GM15510 (cell line): ENCODE measurements at regions not wholly inside any gene's neighbourhood (a gene's known extent, or its start where the extent isn't known, plus 50 kb on each side); places are given as distances from the start of the nearest gene placed in this dataset.

Experiments
- POLR2A ChIP-seq: IDR thresholded peaks from 3 replicates; pipeline ENCODE4 v1.6.1; 2011; ENCODE audit warnings: borderline replicate concordance; ENCODE audit not compliant: insufficient read length; ENCODE audit errors: extremely low read depth

DNA sequence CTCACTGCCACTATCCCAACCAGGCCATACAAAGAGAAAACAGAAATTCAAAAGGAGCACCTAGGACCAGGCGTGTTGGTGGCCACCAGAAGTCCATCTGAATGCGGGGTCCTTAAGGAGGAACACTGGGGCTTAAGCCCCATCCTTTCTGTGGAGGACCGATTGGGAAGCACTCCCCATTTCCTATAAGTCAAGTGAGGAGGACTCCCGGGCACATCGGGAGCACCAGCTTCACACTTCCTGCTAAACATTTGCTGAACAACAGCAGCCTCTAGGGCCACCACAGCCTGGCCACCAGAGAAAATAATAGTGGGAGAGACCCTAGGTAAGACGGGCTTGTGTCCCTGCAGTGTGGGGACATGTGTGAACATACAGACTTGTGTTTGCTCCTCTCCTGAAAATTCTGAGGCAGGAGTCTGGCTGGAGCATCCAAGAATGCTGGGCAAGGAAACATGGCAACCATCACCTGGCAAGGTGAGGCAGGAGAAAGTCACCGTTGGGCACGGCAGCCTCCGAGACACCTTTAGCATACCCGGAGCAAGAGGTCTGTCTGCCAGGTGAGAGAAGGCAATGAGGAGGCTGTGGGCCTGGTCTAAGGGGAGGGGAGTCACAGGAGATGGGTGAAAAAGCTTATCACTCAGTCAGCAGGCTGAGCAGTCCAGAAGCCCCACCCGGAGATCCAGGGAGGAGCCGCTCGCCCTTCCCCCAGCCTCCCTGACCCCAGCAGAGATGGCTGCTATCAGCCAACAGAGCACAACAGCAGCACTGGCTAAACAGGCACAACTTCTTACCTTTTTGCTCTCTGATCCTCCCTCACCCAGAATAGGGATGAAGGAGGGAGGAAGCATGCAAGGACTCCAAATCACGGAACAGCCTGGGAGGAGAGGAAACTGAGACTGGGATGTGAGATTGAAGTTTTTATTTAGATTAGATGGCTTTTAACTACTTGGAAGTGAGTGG, 282.3 kb downstream of the EIPR1 start:
- no peak for TF ChIP-seq POLR2A

GRCh38 chr2:3094318-3094717, 283.3 kb downstream of the EIPR1 start:
- no peak for TF ChIP-seq POLR2A

DNA sequence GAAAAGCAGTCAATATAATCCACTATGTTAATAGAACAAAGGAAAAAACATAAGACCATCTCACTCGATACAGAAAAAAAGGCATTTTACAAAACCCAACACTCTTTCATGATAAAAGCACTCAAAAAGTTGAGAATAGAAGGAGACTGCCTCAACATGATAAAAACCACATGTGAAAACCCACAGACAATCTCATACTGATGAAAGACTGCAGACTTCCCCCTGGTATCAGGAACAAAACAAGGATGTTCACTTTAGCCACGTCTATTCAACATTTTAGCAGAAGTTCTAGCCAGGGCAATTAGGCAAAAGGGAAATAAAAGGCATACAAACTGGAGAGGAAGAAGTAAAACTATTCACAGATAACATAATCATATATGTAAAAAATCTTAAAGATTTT, 285.9 kb downstream of the EIPR1 start:
- no peak for TF ChIP-seq POLR2A

DNA sequence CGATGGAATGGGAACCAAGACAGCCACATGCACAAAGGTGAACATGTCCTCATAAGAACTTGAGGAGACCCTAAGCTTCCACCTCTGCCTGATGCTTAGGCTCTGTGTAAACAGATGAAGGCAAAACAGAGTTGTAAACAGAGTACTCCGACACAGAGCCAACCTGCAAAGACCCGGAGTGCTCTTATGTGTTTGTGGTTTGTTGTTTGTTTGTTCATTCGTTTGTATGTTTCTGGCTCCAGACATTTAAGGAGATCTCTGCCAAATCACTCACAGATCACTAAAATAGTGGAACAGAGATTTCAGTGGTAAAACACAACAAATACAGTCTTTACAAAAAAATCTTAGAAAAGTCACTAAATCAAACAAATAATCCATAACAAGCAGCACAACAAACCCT, 294.9 kb downstream of the EIPR1 start:
- no peak for TF ChIP-seq POLR2A

DNA sequence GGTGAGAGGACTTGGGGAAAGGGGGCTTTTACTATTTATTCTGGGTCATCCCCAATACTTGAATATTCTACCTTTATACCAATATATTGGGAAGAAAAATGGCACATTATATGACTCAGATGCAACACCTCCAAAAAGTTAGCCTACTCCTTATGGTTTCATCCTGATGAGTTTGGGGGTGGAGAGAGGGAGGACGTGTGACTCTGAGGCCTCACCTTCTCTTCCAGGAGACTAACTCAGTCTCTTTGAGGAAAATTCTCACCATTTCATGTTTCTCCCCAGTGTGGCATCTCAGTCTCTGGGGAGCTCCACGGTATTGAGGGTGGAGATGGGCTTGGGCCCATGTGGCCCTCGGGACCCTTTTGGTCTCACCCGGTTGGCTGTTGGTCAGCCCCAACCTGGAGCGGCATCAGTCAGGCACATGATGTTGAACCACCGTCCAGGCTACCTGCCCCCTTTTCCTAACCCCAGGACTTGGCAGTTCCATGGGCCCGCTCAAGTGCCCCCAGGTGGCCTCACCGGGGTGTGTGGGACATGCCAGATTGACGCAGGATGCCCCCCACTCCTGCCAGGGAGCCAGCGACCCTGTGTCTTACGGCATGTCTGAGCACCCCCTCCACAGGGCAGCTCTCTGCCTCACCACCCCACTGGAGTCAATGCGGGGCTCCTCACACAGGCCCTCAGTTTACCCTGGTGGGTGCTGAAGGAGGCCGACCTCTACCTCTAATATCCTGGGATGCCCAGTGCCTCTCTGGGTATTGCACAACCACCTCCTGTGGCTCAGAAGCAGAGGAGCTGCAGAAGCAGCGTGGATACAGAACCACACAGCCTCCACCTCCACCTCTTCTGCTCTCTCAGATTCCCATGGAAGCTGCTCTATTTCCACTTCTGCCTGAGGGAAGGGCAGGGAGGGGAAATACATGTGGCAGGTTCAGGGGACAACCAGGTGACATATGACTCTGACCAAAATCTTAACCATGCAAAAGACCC, 297.4 kb downstream of the EIPR1 start:
- no peak for TF ChIP-seq POLR2A

DNA sequence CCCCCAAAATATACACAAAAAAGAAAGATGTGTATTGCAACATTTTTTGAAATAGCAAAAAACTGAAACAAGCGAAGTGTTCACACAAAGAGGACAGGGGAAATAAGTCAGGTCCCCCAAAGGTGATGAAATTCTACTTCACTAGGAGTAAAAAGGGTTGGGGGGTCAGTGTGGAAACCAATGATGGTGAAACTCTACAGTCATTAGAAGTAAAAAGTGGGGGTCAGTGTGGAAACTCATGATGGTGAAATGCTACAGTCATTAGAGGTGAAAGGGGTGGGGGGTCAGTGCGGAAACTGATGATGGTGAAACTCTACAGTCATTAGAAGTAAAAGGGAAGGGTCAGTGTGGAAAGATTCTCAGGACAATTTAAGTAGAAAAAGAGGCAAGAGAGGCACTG, 298.2 kb downstream of the EIPR1 start:
- no peak for TF ChIP-seq POLR2A

DNA sequence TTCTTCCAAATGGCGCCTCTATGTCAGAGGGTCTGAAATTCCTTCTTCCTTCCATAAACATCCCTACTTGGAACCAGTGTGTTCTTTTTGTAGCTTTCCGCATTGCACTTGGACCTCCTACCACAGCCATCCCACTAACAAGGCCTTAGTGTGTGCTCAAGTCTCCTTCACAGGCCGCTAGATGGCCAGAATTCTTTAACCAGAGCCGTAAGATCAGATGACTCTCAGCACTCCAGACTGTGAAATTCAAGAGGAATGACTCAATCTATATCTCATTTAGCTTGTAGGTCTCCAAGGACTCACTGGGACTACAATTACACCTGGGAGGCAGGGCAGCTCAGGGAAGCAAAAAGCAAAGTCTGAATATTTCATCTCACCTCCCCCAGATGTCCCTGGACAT, 298.9 kb downstream of the EIPR1 start:
- TF ChIP-seq POLR2A: no peak

DNA sequence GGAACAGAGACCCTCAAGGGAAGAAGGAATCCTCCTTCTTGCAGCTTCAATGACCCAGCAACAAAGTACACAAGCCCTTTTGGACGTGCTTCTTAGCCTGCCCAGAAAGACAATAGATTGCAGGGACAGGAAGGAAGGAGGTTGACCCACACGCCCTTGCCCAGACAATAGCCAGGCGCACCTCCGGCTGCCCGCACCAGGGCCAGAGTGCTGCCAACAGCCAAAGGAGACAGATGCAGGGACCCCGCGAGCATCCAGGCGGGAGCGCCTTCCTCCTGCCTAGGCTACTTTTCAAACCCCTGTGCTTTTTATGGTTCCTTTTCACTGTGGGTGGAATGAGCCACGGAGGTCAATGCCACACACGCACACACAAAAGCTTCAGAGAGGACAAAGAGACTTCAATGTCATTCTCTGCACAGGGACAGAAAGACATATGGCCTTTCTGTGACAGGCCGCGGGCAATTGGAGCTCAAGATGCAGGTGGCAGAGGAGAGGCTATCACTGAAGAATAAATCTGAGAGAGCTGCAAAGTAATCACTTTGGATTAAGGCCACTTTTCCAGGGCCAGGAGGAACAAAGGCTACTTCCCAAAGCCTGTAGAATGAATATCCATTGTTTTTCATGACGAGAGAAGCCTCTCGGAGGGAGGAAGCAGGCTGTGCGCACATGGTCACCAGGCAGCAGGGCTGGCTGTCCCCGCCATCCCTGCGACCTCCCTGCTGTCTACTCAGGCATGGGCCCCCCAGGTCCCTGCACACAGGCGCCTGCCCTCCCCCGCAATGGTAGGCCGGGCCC, 300.6 kb downstream of the EIPR1 start:
- TF ChIP-seq POLR2A: no peak

DNA sequence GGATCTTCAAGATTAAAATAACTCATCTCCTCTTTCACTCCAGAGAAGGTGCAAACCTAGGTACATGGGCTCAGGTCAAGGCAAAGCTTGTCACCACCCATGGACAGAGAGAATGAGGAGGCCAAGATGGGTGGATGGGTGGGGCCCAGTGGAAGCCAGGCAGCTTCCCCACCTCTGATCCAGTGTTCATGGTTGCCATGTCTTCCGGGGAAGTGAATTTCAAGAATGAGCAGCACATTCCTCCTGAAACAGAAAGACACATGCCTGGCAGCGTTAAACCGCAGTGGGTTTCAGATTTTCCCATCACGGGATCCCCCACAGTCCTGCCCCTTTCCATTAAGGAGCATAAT, 301.7 kb downstream of the EIPR1 start:
- TF ChIP-seq POLR2A: no peak

DNA sequence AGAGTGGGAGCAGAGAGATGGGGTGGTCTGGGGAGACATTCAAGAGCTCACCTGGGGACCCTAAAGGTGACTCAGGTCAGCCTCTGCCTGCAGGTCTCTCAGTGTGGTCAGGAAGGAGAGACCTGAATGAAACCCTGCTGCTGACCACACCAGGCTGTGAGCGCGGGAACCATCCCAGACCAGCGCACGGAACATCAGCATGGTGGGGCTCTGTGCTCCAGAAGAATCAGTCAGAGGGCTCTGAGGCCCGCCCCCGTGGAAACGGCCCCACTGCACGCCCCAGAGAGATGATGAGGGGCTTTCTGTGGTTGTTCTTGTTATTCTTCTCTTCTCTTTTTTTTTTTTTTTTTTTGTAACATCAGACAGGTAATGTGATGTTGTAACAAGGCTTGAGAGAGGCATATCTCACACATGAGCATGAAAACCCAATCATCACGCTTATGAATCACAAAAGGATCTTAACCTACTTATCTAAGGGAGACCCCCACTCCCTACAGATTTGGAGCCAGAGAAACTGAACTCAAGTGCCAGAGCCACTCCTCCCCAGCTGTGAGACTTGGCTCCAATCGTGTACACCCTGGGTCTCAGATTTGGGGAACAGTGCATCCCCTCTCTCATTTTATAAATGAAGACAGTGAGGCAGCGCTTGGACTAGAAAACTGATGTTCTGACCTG, 302.2 kb downstream of the EIPR1 start:
- TF ChIP-seq POLR2A: no peak

GRCh38 chr2:3073704-3074103, 303.9 kb downstream of the EIPR1 start:
- TF ChIP-seq POLR2A: no peak

GRCh38 chr2:3073041-3073595, 304.5 kb downstream of the EIPR1 start:
- TF ChIP-seq POLR2A: no peak

DNA sequence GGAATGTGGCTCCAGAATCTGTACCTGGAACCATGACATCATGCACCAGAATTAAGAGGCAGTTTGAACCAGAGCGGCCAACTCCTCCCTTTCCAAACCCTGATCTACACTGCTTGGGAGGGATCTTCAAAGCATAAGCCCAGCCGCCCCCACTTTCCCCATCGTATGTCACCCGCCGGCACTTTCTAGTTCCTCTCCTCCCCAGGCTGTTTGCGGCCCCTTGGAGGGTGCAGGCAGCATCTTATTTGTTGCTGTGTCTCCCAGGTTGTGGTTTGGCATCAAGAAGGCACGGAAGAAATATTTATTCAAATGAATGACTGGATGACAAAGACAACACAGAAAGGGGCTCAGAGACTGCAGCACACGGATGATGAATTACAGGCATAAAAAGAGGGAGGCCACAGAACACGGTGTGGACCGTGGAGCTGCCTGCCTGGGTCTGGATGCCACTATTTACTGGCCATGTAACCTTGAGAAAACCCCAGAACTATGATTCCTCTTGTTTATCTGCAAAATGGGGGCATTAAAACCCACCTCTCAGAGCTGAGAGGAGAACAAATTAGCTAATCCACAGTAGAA, 305.8 kb downstream of the EIPR1 start:
- no peak for TF ChIP-seq POLR2A
